ENCODE measurements at regions not wholly inside any gene's neighbourhood (a gene's known extent, or its start where the extent isn't known, plus 50 kb on each side); places are given as distances from the start of the nearest gene placed in this dataset.

DNA sequence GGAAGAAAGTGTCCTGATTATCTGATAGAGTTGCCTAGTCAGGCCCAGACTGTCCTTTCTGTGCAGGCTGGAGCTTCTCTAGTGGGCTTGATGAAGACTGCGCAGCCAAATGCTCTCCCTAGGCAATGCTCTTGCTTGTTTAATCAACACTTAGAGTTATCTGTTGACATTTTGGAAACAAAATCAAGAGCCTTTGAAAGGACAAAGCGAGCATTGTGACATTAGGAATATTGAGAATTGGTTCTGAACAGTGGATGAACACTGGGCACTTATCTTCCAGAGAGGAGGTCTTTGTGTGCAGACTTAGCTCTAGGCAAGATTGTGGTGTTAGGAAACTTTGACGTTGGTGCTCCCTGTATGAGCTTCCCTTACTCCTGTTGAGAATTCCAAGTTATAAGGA lies 94.5 kb downstream of the DNTTIP2 start:
- no peak for ATAC-seq
- no peak for TF ChIP-seq GLIS3 (CRISPR knock-in tag; IDR thresholded peaks at IDR 0.05)
- no peak for TF ChIP-seq RARB (CRISPR knock-in tag; IDR thresholded peaks at IDR 0.05)
- no peak for TF ChIP-seq ZFP30 (CRISPR knock-in tag; IDR thresholded peaks at IDR 0.05)
- TF ChIP-seq, protein P1, sequence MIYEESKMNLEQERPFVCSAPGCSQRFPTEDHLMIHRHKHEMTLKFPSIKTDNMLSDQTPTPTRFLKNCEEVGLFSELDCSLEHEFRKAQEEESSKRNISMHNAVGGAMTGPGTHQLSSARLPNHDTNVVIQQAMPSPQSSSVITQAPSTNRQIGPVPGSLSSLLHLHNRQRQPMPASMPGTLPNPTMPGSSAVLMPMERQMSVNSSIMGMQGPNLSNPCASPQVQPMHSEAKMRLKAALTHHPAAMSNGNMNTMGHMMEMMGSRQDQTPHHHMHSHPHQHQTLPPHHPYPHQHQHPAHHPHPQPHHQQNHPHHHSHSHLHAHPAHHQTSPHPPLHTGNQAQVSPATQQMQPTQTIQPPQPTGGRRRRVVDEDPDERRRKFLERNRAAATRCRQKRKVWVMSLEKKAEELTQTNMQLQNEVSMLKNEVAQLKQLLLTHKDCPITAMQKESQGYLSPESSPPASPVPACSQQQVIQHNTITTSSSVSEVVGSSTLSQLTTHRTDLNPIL (CRISPR knock-in tag; IDR thresholded peaks at IDR 0.05; ENCODE audit: low read depth) = no peak
- no peak for TF ChIP-seq SNAI2 (CRISPR knock-in tag; IDR thresholded peaks at IDR 0.05)
- no peak for TF ChIP-seq ZFP3 (CRISPR knock-in tag; IDR thresholded peaks at IDR 0.05)
- TF ChIP-seq OSR1 (CRISPR knock-in tag; IDR thresholded peaks at IDR 0.05) = no peak
- TF ChIP-seq, protein P2, sequence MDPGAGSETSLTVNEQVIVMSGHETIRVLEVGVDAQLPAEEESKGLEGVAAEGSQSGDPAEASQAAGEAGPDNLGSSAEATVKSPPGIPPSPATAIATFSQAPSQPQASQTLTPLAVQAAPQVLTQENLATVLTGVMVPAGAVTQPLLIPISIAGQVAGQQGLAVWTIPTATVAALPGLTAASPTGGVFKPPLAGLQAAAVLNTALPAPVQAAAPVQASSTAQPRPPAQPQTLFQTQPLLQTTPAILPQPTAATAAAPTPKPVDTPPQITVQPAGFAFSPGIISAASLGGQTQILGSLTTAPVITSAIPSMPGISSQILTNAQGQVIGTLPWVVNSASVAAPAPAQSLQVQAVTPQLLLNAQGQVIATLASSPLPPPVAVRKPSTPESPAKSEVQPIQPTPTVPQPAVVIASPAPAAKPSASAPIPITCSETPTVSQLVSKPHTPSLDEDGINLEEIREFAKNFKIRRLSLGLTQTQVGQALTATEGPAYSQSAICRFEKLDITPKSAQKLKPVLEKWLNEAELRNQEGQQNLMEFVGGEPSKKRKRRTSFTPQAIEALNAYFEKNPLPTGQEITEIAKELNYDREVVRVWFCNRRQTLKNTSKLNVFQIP (CRISPR knock-in tag; IDR thresholded peaks at IDR 0.05; ENCODE audit: borderline replicate concordance, low read depth) = no peak
- TF ChIP-seq, protein P3, sequence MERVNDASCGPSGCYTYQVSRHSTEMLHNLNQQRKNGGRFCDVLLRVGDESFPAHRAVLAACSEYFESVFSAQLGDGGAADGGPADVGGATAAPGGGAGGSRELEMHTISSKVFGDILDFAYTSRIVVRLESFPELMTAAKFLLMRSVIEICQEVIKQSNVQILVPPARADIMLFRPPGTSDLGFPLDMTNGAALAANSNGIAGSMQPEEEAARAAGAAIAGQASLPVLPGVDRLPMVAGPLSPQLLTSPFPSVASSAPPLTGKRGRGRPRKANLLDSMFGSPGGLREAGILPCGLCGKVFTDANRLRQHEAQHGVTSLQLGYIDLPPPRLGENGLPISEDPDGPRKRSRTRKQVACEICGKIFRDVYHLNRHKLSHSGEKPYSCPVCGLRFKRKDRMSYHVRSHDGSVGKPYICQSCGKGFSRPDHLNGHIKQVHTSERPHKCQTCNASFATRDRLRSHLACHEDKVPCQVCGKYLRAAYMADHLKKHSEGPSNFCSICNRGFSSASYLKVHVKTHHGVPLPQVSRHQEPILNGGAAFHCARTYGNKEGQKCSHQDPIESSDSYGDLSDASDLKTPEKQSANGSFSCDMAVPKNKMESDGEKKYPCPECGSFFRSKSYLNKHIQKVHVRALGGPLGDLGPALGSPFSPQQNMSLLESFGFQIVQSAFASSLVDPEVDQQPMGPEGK (CRISPR knock-in tag; IDR thresholded peaks at IDR 0.05; ENCODE audit: borderline replicate concordance) = no peak
- TF ChIP-seq, protein P4, sequence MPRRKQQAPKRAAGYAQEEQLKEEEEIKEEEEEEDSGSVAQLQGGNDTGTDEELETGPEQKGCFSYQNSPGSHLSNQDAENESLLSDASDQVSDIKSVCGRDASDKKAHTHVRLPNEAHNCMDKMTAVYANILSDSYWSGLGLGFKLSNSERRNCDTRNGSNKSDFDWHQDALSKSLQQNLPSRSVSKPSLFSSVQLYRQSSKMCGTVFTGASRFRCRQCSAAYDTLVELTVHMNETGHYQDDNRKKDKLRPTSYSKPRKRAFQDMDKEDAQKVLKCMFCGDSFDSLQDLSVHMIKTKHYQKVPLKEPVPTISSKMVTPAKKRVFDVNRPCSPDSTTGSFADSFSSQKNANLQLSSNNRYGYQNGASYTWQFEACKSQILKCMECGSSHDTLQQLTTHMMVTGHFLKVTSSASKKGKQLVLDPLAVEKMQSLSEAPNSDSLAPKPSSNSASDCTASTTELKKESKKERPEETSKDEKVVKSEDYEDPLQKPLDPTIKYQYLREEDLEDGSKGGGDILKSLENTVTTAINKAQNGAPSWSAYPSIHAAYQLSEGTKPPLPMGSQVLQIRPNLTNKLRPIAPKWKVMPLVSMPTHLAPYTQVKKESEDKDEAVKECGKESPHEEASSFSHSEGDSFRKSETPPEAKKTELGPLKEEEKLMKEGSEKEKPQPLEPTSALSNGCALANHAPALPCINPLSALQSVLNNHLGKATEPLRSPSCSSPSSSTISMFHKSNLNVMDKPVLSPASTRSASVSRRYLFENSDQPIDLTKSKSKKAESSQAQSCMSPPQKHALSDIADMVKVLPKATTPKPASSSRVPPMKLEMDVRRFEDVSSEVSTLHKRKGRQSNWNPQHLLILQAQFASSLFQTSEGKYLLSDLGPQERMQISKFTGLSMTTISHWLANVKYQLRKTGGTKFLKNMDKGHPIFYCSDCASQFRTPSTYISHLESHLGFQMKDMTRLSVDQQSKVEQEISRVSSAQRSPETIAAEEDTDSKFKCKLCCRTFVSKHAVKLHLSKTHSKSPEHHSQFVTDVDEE (CRISPR knock-in tag; IDR thresholded peaks at IDR 0.05) = no peak
- no peak for TF ChIP-seq CSDC2 (CRISPR knock-in tag; IDR thresholded peaks at IDR 0.05)
- TF ChIP-seq ZNF565 (CRISPR knock-in tag; conservative IDR thresholded peaks at IDR 0.05; ENCODE audit: low read depth) = no peak

DNA sequence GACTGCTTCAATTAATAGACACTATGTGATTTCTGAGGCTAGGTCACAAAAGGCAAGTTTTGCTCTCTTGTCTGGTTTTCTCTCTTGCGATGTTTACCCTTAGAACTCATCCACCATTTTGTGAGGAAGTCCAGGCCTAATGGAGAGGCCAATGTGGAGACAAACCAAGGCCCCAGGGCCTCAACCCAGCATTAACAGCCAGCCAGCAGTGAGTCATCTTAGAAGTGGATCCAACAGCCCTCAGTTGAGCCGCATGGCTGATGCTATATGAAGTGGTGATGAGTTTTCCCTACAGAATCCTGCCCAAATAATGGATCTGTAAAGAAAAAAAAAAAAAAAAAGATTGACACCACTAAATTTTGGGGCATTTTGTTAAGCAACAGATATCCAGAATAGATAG lies 95.1 kb downstream of the DNTTIP2 start:
- TF ChIP-seq ESRRG (CRISPR knock-in tag; IDR thresholded peaks at IDR 0.05) = no peak
- no peak for TF ChIP-seq BACH2 (CRISPR knock-in tag; IDR thresholded peaks at IDR 0.05; ENCODE audit: borderline replicate concordance)
- TF ChIP-seq, protein P2 (CRISPR knock-in tag; IDR thresholded peaks at IDR 0.05; ENCODE audit: borderline replicate concordance, low read depth) = no peak
- TF ChIP-seq ZNF8 (CRISPR knock-in tag; IDR thresholded peaks at IDR 0.05) = no peak
- TF ChIP-seq, protein P4 (CRISPR knock-in tag; IDR thresholded peaks at IDR 0.05) = no peak
- TF ChIP-seq ZFP3 (CRISPR knock-in tag; IDR thresholded peaks at IDR 0.05) = no peak
- no peak for ATAC-seq

DNA sequence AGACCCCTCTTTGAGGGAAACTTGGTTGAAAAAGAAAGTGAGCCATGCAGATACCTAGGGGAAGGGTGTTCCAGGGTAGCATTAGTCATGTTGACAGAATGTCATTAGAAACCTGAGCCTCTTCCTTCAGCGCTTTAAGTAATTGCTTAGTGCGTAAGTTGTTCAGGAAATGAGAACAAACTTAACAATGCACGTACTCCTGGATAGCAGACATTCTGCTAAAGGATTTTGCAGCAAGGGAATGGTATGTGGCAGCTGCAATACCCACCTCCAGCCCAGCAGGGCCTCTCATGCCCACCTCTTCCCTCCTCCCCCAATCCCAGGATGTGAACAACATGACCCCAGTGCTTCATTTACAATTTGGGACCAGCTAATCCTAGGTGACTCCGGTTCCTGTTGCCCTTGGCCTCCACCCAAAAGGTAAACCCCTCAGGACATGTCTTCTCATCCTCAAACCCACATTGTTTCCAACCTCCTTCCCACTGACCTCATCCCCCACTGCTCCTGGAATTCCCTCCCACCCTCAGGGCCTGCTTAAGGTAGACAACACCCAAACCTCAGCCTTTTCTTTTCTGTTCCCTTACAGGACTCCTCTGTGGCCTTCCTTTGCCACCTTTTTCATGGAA lies 98.0 kb upstream of the BCAR3 start:
- TF ChIP-seq, protein P3 (CRISPR knock-in tag; IDR thresholded peaks at IDR 0.05; ENCODE audit: borderline replicate concordance) = no peak
- TF ChIP-seq TOX (CRISPR knock-in tag; IDR thresholded peaks at IDR 0.05; ENCODE audit: borderline replicate concordance) = peak; percentile 78; the same call in 1 of the 2 replicates
- peak; percentile 94 for ATAC-seq

Measured in SK-N-SH treated with all-trans-retinoic acid at 6 μM for 48 hours (cell line).